ENCODE measurements at regions not wholly inside any gene's neighbourhood (a gene's known extent, or its start where the extent isn't known, plus 50 kb on each side); places are given as distances from the start of the nearest gene placed in this dataset.

DNA sequence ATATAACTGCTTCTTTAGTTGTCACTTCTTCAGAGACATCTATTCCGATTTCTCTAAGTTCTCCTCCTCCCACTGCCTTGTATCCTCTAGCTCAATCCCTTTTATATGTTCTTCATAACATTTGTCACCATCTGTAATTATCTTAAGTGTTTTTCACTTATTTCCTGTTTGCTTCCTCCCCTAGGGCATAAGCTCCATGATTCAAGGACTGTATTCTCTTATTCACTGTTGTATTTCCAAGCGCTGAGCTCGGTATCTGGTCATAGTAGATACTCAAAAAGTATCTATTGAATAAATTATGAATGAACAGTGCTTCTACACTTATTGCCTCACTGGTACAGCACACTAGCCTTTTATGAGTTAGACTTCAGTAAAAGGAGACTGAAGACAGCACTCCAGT lies 109.0 kb upstream of the TMPO start:
- no peak for DNase-seq

DNA sequence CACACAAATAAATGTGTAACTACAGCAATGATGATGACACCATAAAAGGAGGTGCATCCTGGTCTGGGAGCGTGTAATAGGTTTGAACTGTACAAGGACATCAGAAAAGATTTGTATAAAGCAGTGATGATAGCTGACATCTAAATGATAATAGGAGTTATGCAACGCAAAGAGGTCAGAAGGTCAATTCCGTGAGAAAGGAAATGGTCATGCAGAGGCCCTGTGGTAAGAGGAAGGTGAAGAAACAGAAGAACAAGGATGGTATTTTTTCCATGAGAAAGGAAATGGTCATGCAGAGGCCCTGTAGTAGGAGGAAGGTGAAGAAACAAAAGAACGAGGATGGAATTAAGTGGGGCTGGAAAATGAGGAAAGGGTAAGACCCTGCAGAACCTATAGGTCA lies 106.7 kb upstream of the TMPO start:
- DNase-seq = peak; percentile 54 to 85 (median 61)

DNA sequence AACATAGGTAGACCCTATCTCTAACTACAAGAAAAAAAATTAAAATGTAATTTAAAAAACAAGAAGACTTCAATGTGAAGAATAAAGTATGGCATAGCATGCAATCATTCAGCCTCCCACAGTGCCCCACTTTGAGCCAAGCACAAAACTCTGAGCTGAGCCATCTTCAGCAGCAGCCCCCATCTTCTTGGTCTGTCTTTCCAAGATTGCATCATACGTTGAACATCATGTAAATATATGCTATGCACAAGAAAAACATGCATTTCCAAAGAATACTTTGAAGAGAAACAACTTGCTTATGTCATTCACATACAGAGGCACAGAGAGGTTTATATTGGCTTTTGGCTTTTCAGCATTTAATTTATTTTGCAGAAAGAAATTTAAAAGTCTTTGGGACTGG lies 105.8 kb upstream of the TMPO start:
- DNase-seq = no peak

DNA sequence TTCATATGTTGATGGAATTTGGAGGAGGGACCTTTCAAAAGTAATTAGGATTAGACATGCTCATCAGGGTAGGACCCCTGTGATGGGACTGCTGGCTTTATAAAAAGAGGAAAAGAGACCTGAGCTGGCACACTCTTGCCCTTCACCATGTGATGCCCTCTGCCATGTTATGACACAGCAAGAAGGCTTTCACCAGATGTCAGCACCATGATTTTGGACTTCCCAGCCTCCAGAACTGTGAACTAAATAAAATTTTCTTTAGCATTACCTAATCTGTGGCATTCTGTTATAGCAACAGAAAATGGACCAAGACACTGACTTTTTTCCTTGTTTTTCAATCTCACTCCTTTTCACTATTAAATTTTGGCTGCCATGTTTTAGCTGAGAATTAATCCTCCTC lies 105.0 kb upstream of the TMPO start:
- peak in 1 of 4 experiments; percentile 15 for DNase-seq

DNA sequence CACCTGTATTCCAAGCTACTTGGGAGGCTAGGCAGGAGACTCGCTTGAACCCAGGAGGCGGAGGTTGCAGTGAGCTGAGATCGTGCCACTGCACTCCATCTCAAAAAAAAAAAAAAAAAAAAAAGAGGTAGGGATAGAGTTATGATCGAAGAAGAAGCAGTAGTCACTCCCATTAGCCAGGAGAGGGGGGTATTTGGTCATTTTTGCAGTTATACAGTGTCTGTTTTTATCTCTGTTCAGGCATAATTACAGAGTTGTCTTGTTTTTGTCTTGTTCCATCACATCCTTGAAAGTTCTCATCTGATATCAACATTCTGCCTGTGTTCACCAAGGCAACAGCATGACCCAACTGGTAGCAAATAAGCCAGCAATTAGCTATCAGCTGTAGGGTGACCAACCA lies 98.5 kb upstream of the TMPO start:
- DNase-seq = peak in 2 of 4 experiments; percentile 31 to 46

DNA sequence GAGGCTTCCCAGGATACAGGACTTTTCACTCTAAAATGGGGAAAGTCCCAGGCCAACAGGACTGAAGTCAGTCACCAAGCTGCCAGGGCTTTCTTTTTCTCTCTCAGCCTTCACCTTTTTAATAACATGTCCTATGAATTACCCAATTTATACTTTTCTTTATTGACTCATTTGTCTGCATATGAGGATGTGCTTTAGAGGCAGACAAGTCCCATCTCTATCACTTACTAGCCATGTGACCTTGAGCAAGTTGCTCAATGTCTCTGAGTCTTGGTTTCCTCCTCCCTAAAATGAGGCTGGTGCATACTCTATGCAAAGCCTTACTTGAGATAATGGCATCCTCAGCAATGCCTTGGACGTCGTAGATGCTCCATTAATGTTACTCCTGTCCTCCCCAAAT lies 98.1 kb upstream of the TMPO start:
- peak in 3 of 4 experiments; percentile 51 to 68 (median 65) for DNase-seq

DNA sequence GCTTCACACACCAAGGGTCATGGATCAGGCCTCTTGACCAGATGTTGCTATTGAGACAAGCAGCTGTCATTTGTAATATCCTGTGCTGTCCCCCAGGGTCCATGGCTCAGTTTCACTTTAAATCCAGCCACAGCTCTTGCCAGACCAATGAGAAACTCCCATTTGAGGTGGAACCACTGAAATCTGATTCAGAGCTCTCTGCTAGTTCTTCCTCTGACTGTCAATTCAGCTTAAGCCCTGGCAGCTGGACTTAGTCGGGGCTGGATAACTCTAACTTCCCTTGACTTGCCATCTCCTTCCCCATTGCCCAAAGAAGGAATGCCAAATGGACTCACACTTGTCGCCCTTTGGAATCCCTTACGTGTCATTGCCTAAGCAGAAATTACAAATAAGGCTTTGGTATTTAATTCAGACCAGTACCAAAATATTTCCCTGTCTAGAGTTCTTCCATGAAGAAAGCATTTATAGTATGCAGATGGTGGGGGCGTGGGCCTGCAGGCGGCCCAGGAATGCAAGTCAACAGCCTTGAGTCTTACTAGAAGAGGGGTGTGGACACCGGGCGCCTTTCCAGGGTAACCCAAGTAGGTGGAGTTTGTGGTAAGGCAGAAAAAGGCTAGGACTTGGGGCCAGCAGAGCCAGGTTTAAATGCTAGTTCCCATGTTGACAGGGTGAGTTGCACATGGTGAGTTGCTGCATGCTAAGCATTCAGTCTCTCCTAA lies 96.9 kb upstream of the TMPO start:
- peak in 3 of 4 experiments; percentile 28 to 58 (median 51) for DNase-seq

DNA sequence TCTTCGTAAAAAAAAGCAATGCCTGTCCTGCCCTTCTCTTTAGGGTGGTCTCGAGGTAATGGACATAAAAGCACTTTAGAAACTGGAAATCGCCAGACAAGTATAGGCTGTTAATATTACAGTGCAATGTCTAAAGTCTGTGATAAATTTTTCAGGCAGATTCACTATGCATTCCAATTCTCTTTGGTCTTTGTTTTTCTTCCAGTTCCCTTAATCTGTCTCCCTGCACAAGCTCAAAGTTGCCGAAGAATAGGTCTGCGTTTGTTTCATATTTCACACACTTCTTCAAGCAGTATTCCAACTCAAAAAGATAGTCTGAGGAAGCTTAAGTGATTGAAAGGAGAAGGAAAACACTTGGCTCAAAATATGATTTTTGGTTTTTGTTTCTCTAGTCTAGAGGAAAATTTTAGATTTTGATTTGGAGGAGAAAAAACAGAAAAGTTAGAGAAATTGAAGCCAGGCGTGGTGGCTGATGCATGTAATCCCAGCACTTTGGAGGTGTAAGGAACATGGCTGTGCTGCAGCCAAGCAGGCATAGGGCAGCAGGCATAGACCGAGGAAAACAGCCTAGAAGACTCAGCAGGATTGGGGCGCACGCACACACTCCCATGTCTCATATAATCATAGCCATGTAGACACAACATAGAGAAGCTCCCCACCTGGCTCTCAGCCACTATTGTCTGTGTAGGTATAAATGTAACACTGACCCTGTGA lies 96.2 kb upstream of the TMPO start:
- DNase-seq = no peak

DNA sequence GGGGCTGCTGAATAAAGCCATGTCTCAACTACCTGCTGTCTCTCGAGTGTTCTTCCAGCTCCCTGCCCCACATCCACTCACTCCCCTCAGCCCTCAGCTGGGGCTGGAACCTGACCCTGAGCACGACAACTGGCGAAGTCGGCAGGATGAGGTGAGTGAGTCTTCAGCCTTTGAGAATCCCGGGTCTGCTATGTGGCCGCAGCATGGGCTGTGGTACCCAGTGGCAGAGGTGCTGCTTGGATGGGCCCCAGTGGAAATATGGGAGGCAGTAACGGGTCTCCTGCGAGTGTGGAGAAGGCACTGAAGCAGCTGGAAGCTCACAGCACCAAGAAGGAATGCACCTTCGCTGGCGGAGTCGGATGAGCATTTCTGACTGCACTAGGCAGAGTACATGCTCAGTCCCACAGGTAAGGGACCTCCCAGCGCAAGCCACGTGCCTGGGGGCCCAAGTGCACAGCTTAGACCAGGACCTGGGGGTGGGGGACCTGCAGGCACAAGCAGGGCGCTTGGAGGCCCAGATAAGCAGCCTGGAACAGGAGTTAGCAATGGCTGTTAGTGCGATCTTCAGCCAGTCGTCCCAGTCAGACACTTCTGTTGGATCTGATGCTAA lies 95.5 kb upstream of the TMPO start:
- no peak for DNase-seq

DNA sequence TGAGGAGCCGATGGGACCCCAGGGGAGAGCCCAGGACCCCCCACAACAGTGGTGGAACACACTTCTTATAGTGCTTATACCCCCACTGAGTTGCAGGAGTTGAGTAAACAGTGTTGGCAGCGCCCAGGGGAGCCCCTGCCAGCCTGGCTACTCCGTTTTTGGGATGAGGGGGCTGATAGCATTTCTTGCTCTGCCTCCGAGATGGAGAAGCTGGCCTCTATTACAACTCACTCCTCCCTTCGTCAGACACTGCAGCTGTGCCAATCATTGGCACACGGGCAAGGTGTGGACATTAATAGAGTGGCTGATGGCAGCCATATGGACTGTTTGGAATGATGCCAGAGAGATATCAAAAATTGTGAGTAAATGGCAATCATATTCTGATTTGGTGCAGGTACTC lies 94.9 kb upstream of the TMPO start:
- no peak for DNase-seq

DNA sequence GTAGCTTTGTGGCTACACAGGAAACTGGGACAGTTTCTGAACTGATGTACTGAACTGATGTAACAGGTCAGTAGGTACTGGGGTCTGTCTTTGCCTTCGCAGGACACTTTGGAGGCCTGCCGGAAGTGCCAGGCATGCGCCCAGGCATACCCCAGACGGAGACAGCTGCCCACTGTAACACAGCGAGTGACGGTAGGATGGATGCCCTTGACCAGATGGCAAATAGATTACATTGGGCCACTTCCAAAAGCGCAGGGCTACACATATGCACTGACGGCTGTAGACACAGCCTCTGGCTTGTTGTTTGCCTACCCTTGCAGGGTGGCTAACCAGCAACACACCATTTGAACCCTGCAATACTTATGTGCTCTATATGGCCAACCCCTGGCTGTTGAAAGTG lies 94.1 kb upstream of the TMPO start:
- no peak for DNase-seq

DNA sequence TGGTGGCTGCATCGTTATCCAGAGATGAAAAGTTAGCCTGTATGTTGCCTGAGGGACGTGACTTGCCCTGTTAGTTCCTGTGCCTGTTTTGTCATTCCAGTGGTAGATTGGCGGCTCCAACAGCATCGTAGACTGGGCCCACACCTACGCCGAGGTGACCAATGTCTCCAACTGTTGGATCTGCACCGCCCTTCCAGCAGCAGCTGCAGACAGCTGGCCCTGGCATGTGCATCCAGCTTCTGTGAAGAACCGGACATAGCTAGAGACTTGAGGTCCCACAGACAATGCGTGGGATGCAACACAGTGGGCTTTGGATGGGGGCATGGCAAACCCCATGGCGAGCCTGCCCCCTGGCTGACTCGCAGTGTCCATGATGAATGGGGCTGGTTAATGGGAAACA lies 93.0 kb upstream of the TMPO start:
- no peak for DNase-seq

DNA sequence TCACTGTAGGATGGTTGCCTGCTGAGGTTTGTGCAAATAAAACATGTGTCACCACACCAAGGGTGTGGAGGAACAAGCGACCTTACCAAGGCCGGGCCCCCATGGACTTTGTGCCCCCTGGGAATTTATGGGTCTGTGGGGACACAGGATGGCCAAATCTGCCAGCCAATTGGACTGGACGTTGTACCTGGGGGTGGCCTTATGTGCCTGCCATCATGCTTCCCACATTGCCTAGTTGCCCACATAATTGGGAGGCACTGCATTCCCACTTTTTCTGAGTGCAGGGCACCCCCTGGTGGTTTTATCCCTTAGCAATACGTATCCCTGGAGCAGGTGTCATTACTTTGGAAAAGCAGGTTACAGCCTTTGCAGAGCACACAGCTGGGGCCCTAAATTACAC lies 92.6 kb upstream of the TMPO start:
- peak in 1 of 4 experiments; percentile 50 for DNase-seq

DNA sequence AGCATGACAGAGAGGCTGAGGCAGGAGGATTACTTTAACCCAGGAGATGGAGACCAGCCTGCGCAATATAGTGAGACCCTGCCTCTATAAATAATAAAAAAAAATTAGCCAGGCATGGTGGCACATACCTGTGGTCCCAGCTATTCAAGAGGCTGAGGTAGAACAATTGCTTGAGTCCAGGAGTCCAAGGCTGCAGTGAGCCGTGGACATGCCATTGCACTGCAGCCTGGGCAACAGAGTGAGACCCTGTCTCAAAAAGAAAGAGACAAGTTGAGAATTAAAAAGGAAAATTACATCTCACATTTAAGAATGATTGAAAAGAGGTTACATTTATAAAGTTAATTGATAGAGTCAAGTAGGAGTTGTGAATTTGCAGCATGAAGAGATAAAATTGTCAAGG lies 91.4 kb upstream of the TMPO start:
- DNase-seq = no peak

DNA sequence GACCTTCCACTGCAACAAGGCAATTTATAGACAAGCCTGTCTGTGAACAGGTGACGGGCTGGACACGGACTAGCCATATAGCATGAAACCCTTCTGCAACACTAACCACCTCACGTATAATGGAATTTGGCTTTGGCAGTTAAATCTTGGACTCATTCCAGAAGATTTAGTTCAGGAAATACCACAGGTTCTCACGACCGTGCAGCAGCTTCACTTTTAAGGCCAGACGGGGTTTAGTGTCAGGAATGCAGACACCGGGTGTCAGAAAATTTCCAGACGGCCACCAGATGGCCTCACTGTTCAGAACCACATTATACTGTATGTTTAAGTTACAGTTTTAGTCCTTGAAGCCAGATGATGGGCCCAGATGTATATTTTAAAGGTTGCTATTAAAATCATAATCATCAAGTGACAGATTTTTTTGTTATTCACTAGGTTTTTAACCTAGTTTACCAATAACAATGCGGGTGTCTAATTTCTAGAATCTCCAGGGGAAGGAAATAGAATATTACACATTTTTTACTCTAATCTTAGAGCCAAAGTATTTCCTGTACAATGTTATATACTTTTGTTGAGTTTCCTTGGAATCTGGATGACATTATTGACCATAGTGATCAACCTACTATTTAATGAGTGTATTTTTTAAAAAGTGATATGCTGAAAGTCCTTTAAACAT lies 90.5 kb upstream of the TMPO start:
- peak; percentile 80 to 86 (median 85) for DNase-seq

DNA sequence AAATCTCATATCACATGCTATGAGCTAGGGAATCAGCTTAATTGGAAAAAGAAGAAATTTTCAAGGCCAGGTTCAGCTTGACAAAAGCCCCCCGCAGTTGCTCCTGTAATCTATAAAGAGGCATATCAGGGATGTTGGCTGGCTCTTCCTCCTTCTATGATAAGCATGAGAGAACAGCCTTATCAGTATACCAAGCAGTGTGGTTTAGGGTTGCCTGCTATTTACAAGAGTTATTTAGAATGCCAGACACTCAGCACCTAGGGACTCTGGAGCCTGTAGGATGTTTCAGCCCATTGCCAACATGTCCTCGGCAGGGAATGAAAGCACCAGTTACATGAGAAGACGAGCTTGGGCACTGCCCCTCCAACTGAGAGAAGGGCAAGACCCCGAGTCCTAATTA lies 89.5 kb upstream of the TMPO start:
- DNase-seq = no peak

DNA sequence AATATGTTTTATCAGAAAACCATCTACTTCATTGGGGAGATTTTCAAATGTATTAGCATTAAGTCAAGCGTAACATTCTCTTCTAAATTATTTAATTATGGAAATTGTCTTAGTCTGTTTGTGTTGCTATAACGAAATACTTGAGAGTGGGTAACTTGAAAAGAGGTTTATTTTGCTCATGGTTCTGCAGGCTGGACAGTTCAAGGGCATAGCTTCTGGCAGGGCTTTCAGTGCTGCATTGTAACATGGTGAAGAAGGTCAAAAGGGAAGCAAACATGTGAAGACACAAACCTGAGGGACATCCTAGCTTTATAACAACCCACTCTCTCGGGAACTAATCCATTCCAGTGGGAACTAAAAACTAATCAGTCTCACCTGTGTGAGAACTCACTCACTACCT lies 84.3 kb upstream of the TMPO start:
- DNase-seq = no peak

DNA sequence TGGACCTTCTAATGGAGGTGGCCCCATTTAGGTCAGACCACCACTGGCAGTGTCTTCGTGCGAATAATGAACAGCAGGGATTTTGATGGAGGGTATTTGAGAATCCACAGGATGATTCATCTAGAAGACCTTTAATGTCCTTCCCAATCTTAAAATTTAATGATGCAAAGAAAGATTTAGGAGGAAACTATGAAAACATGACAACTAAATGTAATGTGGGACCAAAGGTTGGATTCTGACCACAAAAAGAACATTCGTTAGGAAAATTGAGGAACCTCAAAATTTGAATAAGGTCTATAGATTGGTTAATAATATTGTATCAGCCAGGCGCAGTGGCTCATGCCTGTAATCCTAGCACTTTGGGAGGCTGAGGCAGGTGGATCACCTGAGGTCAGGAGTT lies 78.2 kb upstream of the TMPO start:
- no peak for DNase-seq

DNA sequence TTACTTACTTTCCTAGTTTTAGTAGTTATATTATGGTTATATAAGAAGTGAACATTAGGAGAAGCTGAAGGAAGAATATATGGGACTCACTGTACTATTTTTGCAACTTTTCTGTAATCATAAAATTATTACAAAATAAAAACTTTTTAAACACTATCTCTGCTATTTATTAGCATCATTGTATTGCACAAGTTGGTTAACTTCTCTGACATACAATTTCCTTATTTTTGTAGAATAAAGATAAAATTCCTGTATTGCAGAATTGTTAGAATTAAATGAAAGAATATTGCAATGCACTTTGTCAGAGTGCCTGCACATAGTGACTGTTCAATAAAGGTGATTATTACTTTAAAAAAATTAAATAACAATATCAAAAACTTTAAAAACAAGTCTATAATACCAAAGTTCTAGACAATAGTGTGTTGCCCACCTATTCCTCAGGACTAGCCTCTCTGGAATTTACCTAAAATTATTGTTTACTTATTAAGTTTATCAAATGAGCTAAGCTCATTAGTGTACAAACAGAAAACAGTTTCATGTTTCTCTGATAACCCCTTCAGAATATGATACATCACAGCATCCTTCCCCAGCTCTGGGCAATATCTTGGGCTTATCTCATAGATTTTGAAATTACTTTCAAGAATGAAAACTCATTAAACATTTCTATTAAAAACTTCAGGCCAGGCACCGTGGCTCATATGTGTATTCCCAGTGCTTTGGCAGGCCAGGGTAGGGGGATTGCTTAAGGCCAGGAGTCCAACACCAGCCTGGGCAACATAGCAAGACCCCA lies 77.4 kb upstream of the TMPO start:
- DNase-seq = peak in 2 of 4 experiments; percentile 40

DNA sequence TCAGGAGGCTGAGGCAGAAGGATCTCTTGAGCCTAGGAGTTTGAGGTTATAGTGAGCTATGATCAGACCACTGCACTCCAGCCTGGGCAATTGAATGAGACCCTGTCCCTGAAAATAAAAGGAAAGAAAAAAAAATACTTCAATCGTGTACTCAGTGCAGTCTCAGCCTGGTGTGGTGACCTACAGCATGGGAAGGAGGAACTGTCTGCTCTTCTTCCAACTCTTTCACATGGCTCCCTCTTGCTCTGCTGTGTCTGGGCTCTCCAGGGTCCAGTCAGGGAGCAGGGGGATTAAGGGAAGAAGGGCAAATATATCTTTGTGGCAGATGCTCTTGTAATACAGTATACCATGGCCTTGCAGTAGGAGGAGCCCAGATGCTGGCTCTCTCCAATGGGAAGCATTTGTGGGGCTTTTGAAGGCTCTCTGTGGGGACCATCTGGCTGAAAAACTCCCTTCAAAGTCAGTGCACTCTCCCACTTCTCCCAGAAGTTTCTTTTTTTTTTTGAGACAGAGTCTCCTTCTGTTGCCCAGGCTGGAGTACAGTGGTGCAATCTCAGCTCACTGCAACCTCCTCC lies 76.6 kb upstream of the TMPO start:
- DNase-seq = peak; percentile 35 to 62 (median 38)

DNA sequence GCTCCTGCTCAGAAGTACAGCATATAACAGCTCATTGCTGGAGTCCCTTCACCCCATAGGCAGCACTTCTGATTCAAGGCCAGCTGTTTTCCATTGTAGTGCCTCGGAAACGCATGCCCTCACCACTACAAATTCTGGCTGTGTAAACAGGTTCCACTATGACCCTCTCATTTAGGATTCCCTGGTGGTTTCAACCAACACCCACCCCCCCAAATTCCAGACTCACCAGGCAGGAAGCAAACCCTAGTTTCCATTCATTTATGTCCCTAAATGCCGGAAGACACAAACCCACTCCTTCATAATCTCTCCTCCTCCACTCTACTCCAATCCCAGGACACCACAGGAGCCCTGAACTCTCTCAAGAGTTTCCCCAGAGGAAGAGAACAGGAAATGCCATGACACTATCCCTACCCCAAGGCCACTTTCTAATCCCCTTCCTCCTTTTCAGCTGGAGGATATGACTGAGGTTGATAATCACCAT lies 75.9 kb upstream of the TMPO start:
- DNase-seq = peak; percentile 80 to 94 (median 85)

Measured in suppressor macrophage (primary cell).